SK-N-SH (cell line): ENCODE measurements at regions not wholly inside any gene's neighbourhood (a gene's known extent, or its start where the extent isn't known, plus 50 kb on each side); places are given as distances from the start of the nearest gene placed in this dataset.

Experiments
- CTCF ChIP-seq: fragments of 200-600 bp; sonication (generic); IDR thresholded peaks from 2 replicates; pipeline ENCODE4 v1.6.1; 2017; ENCODE audit warnings: antibody characterized with exemption, mild to moderate bottlenecking, moderate library complexity
- EZH2phosphoT487 ChIP-seq: fragments of 200-600 bp; sonication (generic); IDR thresholded peaks from 2 replicates; pipeline ENCODE4 v1.6.1; 2017; ENCODE audit warnings: low read depth, mixed run types, mild to moderate bottlenecking, antibody characterized with exemption, moderate library complexity, borderline replicate concordance

- TF ChIP-seq EZH2phosphoT487 (no peak), CTCF (no peak)
These were observed 750.0 kb upstream of the LUZP2 start for GRCh38 chr11:23746896-23747295.
